Embryonic facial prominence (tissue), 1 donor: ENCODE measurements at regions not wholly inside any gene's neighbourhood (a gene's known extent, or its start where the extent isn't known, plus 50 kb on each side); places are given as distances from the start of the nearest gene placed in this dataset.

Experiments used
- DNase-seq: peaks from one replicate; pipeline ENCODE4 v3.0.0-alpha.2; 2016; ENCODE audit errors: extremely low spot score

DNA sequence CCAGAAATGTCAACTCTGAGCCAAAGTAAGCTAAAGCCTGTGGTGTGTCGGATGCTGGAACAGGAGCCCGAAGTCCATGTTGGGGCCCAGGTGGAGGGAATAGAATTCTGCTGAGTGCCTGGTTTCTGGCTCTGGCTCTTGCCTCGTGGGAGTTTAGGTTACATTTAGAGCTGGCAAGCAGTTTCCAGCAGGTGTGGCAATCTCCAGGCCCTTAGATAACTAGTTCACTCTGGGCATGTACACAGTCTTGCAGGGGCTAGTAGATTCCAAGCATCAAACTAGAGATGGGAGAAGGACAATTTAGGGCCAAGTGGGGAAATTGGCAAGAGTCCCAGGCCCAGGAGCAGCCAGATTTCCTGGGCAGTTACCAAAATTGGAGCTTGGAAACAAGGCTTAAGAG lies 56.3 kb upstream of the STOX2 start:
- DNase-seq: no peak

GRCh38 chr4:183852910-183853547 lies 52.1 kb upstream of the STOX2 start:
- DNase-seq: no peak

- DNase-seq: no peak
These were observed 51.6 kb upstream of the STOX2 start for GRCh38 chr4:183853548-183853940.
